ENCODE measurements at regions not wholly inside any gene's neighbourhood (a gene's known extent, or its start where the extent isn't known, plus 50 kb on each side); places are given as distances from the start of the nearest gene placed in this dataset.

DNA sequence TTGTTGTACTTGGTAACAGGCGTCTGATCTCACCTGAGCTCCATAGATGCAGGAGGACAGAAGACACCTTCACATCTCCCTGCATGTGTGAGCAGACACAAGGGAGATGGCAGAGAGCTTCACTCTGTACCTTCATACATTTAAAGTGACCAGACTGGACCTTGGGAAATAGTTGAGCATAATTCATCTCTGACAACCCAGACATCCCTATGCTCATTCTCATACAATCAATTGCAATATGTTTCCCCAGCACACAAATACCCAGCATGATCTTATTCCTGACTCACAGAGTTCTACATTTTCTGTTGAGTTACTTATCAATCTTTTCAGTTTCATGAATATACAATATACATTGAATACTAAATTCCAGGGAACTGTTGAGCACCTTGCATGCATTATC lies 488.2 kb upstream of the API5 start:
- Histone ChIP-seq H3K9me3 (ENCODE audit: severe bottlenecking) (no peaks in the 10 kb centered on the region), H3K4me3 (ENCODE audit: low read depth, low read length) (no peak overlapping the region), H3K27me3 (ENCODE audit: insufficient read depth, low read depth, severe bottlenecking) (peaks cover 27% of the 10 kb centered on the region), H3K36me3 (no peaks in the 10 kb centered on the region), H3K27ac (no peak overlapping the region)
- TF ChIP-seq, protein P1, sequence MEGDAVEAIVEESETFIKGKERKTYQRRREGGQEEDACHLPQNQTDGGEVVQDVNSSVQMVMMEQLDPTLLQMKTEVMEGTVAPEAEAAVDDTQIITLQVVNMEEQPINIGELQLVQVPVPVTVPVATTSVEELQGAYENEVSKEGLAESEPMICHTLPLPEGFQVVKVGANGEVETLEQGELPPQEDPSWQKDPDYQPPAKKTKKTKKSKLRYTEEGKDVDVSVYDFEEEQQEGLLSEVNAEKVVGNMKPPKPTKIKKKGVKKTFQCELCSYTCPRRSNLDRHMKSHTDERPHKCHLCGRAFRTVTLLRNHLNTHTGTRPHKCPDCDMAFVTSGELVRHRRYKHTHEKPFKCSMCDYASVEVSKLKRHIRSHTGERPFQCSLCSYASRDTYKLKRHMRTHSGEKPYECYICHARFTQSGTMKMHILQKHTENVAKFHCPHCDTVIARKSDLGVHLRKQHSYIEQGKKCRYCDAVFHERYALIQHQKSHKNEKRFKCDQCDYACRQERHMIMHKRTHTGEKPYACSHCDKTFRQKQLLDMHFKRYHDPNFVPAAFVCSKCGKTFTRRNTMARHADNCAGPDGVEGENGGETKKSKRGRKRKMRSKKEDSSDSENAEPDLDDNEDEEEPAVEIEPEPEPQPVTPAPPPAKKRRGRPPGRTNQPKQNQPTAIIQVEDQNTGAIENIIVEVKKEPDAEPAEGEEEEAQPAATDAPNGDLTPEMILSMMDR (IDR thresholded peaks at IDR 0.05; ENCODE audit: low read depth, low read length): no peak
- no peak for DNase-seq

DNA sequence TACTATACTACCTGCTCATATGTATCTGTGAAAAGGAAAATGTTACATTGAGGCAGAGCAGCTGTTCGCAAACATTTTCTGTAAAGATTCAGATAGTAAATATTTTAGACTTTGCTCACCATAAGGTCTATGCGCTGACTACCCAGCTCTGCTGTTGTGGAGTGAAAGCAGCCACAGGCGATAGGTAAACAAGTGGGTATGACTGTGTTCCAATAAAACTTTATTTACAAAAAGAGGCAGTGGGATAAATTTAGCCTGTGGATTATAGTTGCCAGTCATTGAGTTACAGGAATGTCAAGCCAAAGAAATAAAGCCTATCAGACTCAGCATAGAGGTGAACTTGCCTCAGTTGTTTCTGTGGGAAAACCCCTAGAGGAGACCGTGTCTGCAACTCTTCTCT lies 487.7 kb upstream of the API5 start:
- no peak overlapping the region for H3K4me3 ChIP-seq (ENCODE audit: low read depth, low read length)
- no peak overlapping the region for H3K27ac ChIP-seq
- no peaks in the 10 kb centered on the region for H3K9me3 ChIP-seq (ENCODE audit: severe bottlenecking)
- H3K27me3 ChIP-seq (ENCODE audit: insufficient read depth, low read depth, severe bottlenecking): peaks cover 23% of the 10 kb centered on the region
- no peaks in the 10 kb centered on the region for H3K36me3 ChIP-seq
- no peak for DNase-seq
- TF ChIP-seq, protein P1 (IDR thresholded peaks at IDR 0.05; ENCODE audit: low read depth, low read length): no peak

DNA sequence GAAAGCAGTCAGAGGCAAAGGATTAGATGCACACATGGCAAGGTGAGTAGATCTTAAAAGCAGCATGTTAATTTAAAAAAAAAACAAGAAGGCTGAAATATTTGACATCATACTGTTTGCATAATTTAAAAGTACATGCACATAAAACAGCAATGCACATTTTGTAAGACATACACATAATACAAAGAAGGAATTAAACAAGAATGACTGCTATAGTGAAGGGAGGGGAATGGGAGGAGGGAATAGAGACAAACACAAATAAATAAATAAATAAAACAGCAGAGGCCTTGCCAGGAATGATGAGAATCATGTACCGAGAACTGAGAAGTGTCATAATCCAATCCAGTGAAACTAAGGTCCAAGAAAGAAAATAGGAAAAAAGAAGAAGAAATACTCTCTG lies 486.2 kb upstream of the API5 start:
- TF ChIP-seq, protein P1 (IDR thresholded peaks at IDR 0.05; ENCODE audit: low read depth, low read length): no peak
- no peak for DNase-seq
- H3K27ac ChIP-seq: no peak overlapping the region

DNA sequence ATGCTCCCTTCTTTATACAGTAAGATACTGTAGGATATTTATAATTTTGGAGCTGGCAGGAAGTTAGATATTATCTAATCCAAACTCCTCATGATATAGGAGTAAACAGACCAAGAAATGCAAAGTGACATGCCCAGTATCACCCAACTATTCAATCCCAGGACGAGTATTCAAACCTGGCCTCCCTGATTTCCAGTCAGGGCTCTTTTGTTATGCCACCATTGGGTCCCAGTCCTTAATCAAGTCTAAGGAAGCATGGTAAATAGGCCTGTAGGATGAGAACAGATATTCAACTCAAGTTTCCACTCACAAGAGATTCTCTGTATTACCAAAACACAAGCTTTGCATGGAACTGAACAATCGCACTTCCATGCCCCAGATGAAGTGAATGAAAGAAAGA lies 484.0 kb upstream of the API5 start:
- no peaks in the 10 kb centered on the region for H3K9me3 ChIP-seq (ENCODE audit: severe bottlenecking)

More for the DNA sequence above, 486.2 kb upstream of the API5 start:
- Histone ChIP-seq H3K9me3 (ENCODE audit: severe bottlenecking) (no peaks in the 10 kb centered on the region), H3K4me3 (ENCODE audit: low read depth, low read length) (no peak overlapping the region), H3K36me3 (no peaks in the 10 kb centered on the region), H3K27me3 (ENCODE audit: insufficient read depth, low read depth, severe bottlenecking) (peaks cover 13% of the 10 kb centered on the region)

DNA sequence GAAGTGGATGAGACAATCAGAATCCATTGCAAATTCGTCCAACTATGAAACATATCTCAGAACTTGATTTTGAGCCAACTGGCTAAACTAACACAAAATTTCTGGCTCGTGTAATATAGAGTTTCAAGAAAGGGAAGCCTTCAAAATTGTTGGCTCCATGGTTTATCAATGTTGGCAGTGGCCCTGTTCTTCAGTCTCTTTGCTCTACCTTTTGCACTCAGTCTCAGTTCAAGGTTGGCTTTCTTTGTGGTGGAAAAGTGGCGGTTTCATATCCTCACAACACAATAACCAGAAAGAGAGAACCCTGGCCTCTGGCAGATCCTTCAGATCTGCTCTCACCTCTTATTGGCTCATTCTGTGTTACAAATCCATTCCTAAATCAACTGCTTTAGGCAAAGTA lies 473.8 kb upstream of the API5 start:
- Histone ChIP-seq H3K27me3 (ENCODE audit: insufficient read depth, low read depth, severe bottlenecking) (peaks cover 43% of the 10 kb centered on the region), H3K9me3 (ENCODE audit: severe bottlenecking) (no peaks in the 10 kb centered on the region), H3K4me3 (ENCODE audit: low read depth, low read length) (no peak overlapping the region), H3K27ac (no peak overlapping the region), H3K36me3 (no peaks in the 10 kb centered on the region)
- no peak for DNase-seq
- TF ChIP-seq, protein P1 (IDR thresholded peaks at IDR 0.05; ENCODE audit: low read depth, low read length): no peak

More for the DNA sequence above, 484.0 kb upstream of the API5 start:
- Histone ChIP-seq H3K4me3 (ENCODE audit: low read depth, low read length) (no peak overlapping the region), H3K27me3 (ENCODE audit: insufficient read depth, low read depth, severe bottlenecking) (peaks cover 9% of the 10 kb centered on the region), H3K36me3 (no peaks in the 10 kb centered on the region), H3K27ac (no peak overlapping the region)
- TF ChIP-seq, protein P1 (IDR thresholded peaks at IDR 0.05; ENCODE audit: low read depth, low read length): no peak
- no peak for DNase-seq

DNA sequence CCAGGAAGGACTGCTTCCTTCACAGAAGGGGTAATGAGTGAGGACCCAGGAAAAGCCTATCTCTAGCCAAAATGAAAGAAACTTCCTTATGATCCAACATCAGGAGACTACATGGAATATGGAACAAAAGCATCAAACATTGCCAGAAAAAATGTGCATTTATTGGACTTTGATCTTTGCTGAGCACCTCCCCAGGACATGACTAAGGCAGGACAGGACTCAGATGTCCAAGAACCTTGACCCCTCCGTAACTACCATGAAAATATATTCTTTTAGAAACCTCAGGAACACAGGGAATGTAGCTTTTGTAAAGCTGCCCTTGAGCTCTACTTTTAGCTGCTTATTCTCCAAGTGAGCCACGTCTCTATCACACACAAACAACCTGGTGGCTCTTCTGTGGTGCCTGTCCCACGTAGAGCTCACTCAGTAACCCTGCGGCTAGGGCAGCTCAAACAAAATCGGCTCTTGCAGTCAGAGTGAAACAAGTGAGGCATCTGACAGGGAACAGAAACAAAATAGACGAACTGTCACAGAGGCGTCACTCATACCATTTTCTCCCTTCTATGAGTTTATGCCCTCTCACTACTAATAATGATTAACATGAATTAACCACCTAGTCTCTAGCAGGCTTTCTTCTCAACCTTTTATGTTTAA lies 471.5 kb upstream of the API5 start:
- Histone ChIP-seq H3K4me3 (ENCODE audit: low read depth, low read length) (no peak overlapping the region), H3K27me3 (ENCODE audit: insufficient read depth, low read depth, severe bottlenecking) (peaks cover 51% of the 10 kb centered on the region), H3K36me3 (no peaks in the 10 kb centered on the region), H3K9me3 (ENCODE audit: severe bottlenecking) (no peaks in the 10 kb centered on the region), H3K27ac (no peak overlapping the region)
- no peak for DNase-seq
- TF ChIP-seq, protein P1 (IDR thresholded peaks at IDR 0.05; ENCODE audit: low read depth, low read length): no peak
